GM19240 (cell line): ENCODE measurements at regions not wholly inside any gene's neighbourhood (a gene's known extent, or its start where the extent isn't known, plus 50 kb on each side); places are given as distances from the start of the nearest gene placed in this dataset.

Experiments
- DNase-seq: peaks from one replicate; pipeline ENCODE4 v3.0.0; 2011; ENCODE audit warnings: low spot score; ENCODE audit not compliant: insufficient read length

DNA sequence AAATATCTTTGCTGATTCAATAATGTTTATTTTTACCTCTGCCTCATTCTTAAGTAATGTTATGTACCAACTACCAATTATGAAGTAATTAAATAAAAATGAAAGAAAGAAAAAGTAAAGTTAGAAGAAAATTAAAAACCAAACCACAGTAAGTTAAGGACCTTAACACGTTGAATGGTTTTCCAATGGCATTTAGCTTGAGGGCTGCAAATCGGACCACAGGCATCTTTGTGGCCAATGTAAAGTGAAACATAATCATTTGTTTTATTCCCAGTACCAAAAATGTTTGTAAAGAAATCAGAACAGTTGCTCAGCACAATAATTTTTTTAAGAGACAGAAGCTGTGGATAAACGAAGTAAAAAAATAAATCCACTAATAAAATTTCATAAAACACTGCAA, 1455.5 kb upstream of the ZEB2 start:
- no peak for DNase-seq

DNA sequence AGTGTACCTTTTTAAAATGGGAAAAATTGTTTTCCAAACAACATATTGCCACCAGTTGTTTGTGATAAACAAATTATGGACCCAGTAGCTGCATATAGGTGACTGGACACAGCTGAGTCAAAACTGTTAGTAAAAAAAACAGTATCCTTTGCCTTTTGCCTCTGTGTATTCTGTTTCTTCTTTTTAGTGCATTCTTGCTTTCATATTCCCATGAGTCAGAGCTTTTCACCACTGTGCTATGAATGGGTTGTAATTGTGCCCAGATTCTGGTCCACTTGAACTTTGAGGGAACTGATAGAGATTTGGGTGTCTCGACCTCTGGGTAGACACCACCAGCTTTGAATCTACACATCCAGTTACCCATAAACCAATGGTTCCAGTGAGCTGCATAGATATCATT, 1441.9 kb upstream of the ZEB2 start:
- DNase-seq = no peak

DNA sequence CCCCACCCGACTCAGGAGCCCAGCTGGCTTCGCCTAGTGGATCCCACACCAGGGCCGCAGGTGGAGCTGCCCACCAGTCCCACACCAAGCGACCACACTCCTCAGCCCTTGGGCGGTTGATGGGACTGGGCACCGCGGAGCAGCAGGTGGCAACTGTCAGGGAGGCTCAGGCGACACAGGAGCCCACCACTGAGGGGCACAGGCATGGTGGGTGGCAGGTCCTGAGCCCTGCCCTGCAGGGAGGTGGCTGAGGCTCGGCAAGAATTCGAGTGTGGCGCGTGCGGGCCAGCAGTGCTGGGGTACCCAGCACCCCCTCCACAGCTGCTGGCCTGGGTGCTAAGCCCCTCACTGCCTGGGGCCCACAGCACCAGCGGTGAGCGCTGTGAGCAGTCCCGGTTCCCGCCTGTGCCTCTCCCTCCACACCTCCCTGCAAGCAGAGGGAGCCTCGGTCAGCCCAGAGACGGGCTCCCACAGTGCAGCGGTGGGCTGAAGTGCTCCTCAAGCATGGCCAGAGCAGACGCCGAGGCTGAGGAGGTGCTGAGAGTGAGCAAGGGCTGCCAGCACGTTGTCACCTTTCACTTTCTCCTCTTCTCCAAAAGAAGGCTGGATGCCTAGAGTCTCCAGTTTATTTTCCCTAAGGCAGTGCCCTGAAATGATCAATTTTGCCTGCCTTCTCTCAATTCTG, 1440.7 kb upstream of the ZEB2 start:
- DNase-seq = no peak

- no peak for DNase-seq
These were observed 1438.7 kb upstream of the ZEB2 start for GRCh38 chr2:145958611-145959010.

- no peak for DNase-seq
These were observed 1438.0 kb upstream of the ZEB2 start for GRCh38 chr2:145957929-145958328.

- no peak for DNase-seq
These were observed 1420.0 kb upstream of the ZEB2 start for GRCh38 chr2:145939949-145940348.

GRCh38 chr2:145935016-145935415, 1415.1 kb upstream of the ZEB2 start:
- DNase-seq = no peak

DNA sequence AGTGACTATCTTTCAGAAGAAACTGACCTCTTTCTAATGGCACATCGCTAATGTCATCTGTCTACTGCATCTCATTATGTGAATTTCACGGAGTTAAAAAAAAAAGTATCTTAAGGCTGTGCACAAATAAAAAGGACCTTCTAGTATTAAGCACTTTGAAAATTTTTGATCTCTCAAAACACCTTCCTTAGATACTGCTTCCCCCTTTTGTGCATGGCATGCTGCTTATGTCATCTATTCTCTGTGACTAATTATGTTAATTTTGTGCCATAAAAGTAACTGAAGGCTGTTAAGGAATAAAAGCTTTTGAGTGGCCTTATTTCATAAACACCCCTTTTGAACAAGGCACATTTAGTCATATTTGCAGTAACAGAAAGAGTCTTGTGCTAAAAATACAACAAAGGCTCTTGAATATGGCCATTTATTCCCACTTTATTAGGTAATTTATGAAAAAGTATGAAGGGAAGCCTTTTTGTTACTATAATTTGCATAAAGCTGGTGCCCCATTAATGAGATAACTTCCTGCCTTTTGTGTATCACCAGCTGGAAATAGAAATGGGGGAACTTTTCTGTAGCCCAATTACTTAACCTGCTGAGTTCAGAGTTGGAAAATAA, 1412.0 kb upstream of the ZEB2 start:
- no peak for DNase-seq

DNA sequence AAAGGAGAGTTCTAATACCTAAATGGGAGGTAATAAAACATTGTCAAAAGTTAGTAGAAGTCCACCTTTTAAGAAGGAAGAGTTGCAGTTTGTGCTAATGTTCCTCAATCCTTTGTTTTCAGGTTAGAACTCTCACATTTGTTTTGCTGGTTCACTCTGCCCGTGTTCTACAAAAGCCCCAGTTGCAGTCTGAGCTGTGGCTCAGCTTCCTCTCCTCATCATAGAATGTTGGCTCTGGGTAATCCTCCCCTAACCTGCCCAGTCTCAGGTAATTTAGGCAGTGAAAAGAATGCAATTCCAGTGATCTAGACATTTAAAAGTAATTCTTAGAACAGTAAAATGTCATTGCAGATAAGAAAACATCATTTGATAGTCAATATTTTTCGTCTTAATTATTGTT, 1410.4 kb upstream of the ZEB2 start:
- DNase-seq = no peak

DNA sequence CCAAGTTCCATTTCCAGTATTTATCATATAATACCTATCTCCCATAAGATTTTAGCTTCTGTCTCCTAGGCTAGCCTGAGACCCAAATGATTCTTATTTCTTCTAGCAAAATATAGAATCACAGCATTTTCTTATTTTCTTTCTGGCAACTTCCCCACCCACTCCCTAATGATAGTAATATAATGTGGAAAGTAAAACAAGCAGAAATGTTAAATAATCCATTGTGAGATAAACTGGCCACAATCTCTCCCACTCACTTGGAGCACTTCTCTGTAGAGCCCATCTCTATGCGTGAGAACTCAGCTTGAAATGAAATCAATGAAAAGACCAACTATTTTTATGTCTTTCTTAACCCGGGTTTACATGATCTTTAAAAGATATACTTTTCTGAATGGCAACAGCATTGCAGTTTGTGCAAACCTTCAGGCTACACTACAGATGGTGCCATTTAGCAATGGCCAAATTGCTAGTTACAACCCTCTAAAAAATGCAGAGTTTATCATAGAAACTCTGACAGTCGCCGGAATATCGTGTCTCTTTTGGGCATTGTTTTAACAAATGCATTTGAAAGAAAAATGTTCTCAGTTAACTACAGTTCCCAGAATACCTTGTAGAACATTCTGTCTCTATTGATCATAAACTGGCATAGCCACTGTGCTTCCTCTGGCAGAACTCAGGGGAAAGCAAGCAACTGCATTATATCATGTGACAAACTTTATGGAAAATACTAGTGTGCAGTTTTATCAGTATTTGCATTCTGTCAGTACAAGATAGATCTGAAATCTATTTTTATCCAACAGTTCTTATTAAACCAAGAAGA, 1407.4 kb upstream of the ZEB2 start:
- no peak for DNase-seq

GRCh38 chr2:145925591-145925990, 1405.7 kb upstream of the ZEB2 start:
- no peak for DNase-seq

- DNase-seq = no peak
These were observed 1399.6 kb upstream of the ZEB2 start for GRCh38 chr2:145919477-145919876.

DNA sequence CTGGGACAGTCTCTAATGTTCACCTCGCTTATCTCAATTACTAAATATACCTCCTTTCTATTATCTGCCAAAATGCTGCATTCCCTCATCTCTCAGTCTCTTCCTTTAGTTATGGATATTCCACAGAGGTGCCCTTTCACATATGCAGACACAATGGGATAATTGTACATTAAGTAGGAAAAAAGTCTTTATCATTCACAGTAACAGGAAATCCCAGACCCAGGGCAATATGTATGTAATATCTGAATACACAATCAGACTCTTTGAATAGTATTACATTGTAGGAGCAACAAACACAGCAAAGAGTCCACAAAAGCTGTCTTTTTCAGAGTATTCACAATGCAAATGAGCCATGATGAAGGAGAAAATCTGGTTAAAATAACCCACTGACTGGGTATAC, 1399.0 kb upstream of the ZEB2 start:
- DNase-seq = no peak

GRCh38 chr2:145916799-145917198, 1396.9 kb upstream of the ZEB2 start:
- no peak for DNase-seq

DNA sequence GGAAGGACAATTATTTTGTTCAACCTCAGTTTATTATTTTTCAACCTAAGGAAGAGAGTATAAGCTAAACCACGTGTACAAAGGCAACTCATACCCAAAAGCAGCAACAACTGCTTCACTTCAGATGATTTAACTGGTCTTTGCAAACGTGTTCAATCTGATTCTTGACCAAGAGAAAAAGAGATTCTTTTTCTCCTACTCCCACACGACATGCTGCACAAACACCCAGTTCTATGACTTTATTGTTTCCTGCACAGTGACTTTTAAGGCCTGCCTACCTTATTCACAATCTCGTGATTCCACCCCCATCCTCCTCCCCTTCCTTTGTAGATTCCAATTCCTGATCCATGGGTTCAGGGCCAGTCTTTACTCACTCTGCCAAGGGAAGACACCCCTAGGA, 1394.8 kb upstream of the ZEB2 start:
- DNase-seq = no peak

- DNase-seq = no peak
These were observed 1390.5 kb upstream of the ZEB2 start for GRCh38 chr2:145910416-145910815.

- no peak for DNase-seq
These were observed 1389.8 kb upstream of the ZEB2 start for GRCh38 chr2:145909766-145910165.

DNA sequence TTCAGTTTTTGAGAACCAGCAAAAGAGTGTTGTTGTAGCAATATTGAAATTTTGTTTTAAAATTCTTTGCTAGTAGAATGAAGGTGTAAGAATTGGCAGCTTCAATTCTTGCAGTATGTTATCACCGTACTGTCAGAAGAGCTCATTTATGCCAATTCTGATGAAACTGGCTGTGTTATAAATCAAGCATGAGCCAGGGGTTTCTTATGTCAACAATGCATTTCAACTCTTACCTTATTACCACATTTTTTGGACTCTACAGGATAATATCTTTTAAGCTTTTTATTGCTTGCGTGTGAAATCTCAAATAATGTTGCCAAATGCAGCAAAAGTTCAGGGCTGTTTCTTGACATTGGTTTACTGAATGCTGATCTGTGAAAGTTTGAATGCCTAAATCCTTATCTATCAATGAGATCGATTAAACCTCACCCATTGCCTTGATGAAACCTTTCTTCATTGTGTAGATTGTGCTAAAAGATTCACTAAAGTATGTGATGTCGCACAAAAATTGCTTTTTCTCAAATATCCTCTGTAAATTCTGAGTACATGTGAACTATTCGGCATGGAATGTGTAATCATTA, 1389.3 kb upstream of the ZEB2 start:
- DNase-seq = no peak

DNA sequence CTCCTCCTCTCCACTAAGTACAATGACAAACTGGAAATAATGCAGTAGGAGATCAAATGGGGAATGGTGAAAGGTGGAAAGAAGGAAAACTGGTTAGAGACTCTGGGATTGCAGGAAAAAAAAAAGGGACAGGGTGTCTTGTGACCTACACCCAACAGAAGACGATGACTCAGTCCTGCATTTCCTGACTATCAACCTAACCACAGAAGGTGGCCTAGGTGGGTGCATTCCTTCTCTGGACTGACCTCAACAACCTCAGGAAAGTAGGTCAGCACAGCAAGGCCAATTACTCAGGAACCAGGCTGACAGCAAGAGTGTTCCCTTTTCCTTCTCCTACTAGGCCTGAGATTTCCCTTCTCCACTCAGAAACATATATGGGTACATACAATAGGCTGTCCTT, 1386.4 kb upstream of the ZEB2 start:
- no peak for DNase-seq

- DNase-seq = no peak
These were observed 1385.5 kb upstream of the ZEB2 start for GRCh38 chr2:145905371-145905770.

GRCh38 chr2:145897151-145897550, 1377.2 kb upstream of the ZEB2 start:
- no peak for DNase-seq

DNA sequence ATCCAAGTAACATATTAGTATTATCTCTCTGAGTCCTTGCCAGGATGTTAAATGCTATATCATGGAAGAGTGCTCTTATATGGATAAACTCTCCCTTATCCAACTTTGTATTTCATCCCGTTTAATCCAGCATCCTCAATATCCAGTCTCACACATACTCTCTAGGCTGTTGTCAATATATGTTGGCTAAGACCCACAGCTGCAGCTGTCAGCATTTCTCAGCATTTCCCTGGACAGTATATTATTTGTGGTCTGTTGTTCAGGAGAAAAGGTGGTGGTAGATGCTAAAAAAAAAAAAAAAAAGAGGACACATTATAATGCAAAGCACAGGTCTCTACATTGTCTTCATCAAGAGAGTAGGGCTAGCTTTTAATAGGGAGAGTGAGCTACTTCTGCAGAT, 1368.0 kb upstream of the ZEB2 start:
- no peak for DNase-seq
